K562 (cell line): ENCODE measurements at regions not wholly inside any gene's neighbourhood (a gene's known extent, or its start where the extent isn't known, plus 50 kb on each side); places are given as distances from the start of the nearest gene placed in this dataset.

Experiments
- ATAC-seq: fragments of 200-7000 bp; cut with Tn5 transposase; 3 replicates; pipeline ENCODE4 v1.9.1; 2020; ENCODE audit warnings: moderate library complexity
- BruUV-seq: library from RNA; stranded (reverse); fragments of 400-500 nt; replicated peaks from 2 replicates; lab custom pipeline; 2021; lab: Mats Ljungman, UMichigan
- CTCF ChIA-PET: fragments of 300-600 bp; formaldehyde crosslinking; extraction: SDS; loops from one replicate; lab custom pipeline; 2021; ENCODE audit warnings: low intra/inter-chr PET ratio; lab: Yijun Ruan, JAX
- POLR2A ChIA-PET: fragments of 300-600, 350-650 bp; sonication (Branson Sonifier 250); formaldehyde crosslinking; extraction: SDS; loops from one replicate; lab custom pipeline; 2021; ENCODE audit warnings: antibody characterized with exemption, inconsistent platforms; lab: Yijun Ruan, JAX
- DNase-seq, 4 experiments: peaks; one replicate each; pipeline versions ENCODE4 v3.0.0 to v3.0.0-alpha.2; 2011 to 2018; ENCODE audit warnings: low spot score in 3 of 4, mixed read lengths in 3 of 4; ENCODE audit errors: extremely low read depth in 1 of 4
- FAIRE-seq: peaks from 2 replicates; lab custom pipeline; 2011; peaks lifted over from hg19 to GRCh38; lab: Jason Lieb, UNC
- H2AFZ ChIP-seq: 2 replicates; pipeline ENCODE4 v1.6.0; 2011; ENCODE audit warnings: low read depth, low read length, control low read depth, inconsistent platforms
- H3K27ac ChIP-seq: fragments of 200-600 bp; 3 replicates; pipeline ENCODE4 v1.8.0; 2011; ENCODE audit warnings: low read depth, mild to moderate bottlenecking, control low read depth, inconsistent platforms, low read length, moderate library complexity, mixed read lengths; ENCODE audit errors: extremely low read depth
- H3K27me3 ChIP-seq, 2 experiments: fragments of 300-600 bp in 1 of 2; 2 replicates in 1 of 2; 3 replicates in 1 of 2; pipeline versions ENCODE4 v1.6.0 to v1.8.0; 2011; ENCODE audit warnings: inconsistent platforms in 2 of 2, low read length in 2 of 2, mild to moderate bottlenecking in 1 of 2, mixed read lengths in 1 of 2, moderate library complexity in 1 of 2; ENCODE audit not compliant: control insufficient read depth in 2 of 2, insufficient read depth in 2 of 2
- H3K36me3 ChIP-seq: fragments of 300-600 bp; 3 replicates; pipeline ENCODE4 v1.8.0; 2011; ENCODE audit warnings: mild to moderate bottlenecking, low read length, inconsistent platforms; ENCODE audit not compliant: control insufficient read depth, insufficient read depth
- H3K4me1 ChIP-seq, 2 experiments: fragments of 200-600 bp in 1 of 2; replicated peaks in 1 of 2; 2 replicates in 1 of 2; 3 replicates in 1 of 2; pipeline versions ENCODE4 v1.5.1 to v1.8.0; 2011; ENCODE audit warnings: inconsistent platforms in 2 of 2, low read length in 2 of 2, mild to moderate bottlenecking in 1 of 2, mixed read lengths in 1 of 2, moderate library complexity in 1 of 2; ENCODE audit not compliant: control insufficient read depth in 2 of 2, insufficient read depth in 2 of 2
- H3K4me2 ChIP-seq: 2 replicates; pipeline ENCODE4 v1.6.1; 2011; ENCODE audit warnings: low read length, control low read depth, inconsistent platforms, mixed read lengths; ENCODE audit not compliant: insufficient read depth
- H3K4me3 ChIP-seq: fragments of 200-600 bp; sonication (generic), shearing (Covaris generic); 2 replicates; pipeline ENCODE4 v1.5.1; 2016; ENCODE audit warnings: control low read depth, inconsistent platforms
- H3K79me2 ChIP-seq: fragments of 200-600 bp; 3 replicates; pipeline ENCODE4 v1.8.0; 2011; ENCODE audit warnings: low read length, inconsistent platforms; ENCODE audit not compliant: control insufficient read depth, insufficient read depth
- H3K9ac ChIP-seq, 2 experiments: 2 replicates each; pipeline versions ENCODE4 v1.6.0 to v1.6.1; 2011; ENCODE audit warnings: low read depth in 2 of 2, low read length in 2 of 2, control low read depth in 1 of 2, inconsistent platforms in 1 of 2, mild to moderate bottlenecking in 1 of 2, mixed read lengths in 1 of 2; ENCODE audit not compliant: insufficient read depth in 1 of 2
- H3K9me1 ChIP-seq: one replicate; pipeline ENCODE4 v1.6.0; 2011; ENCODE audit warnings: inconsistent platforms, mild to moderate bottlenecking, low read length, moderate library complexity; ENCODE audit not compliant: control insufficient read depth, insufficient read depth
- H3K9me3 ChIP-seq: replicated peaks from 2 replicates; pipeline ENCODE4 v1.5.1; 2011; ENCODE audit warnings: low read depth, low read length, inconsistent platforms; ENCODE audit not compliant: control insufficient read depth, insufficient read depth
- H4K20me1 ChIP-seq: replicated peaks from 2 replicates; pipeline ENCODE4 v1.6.1; 2011; ENCODE audit warnings: low read length, inconsistent platforms, mixed read lengths; ENCODE audit not compliant: control insufficient read depth, insufficient read depth
- BCLAF1 ChIP-seq, 2 experiments: fragments of 450-650 bp in 1 of 2; IDR thresholded peaks; 2 replicates each; pipeline ENCODE4 v1.6.1; 2011 to 2017; ENCODE audit warnings: low read depth in 2 of 2, antibody characterized with exemption in 1 of 2, borderline replicate concordance in 1 of 2, low read length in 1 of 2, mild to moderate bottlenecking in 1 of 2, mixed read lengths in 1 of 2; ENCODE audit not compliant: control insufficient read depth in 1 of 2
- CTCF ChIP-seq, 3 experiments: IDR thresholded peaks in 2 of 3; conservative IDR thresholded peaks in 1 of 3; 2 replicates each; pipeline ENCODE4 v1.5.1; 2011 to 2012; ENCODE audit warnings: low read length in 3 of 3, mild to moderate bottlenecking in 3 of 3, control low read depth in 2 of 3, improper control_type of control experiment in 1 of 3, inconsistent platforms in 1 of 3, low read depth in 1 of 3, mixed read lengths in 1 of 3, moderate library complexity in 1 of 3; ENCODE audit not compliant: insufficient read depth in 2 of 3
- CTCFL ChIP-seq: IDR thresholded peaks from 2 replicates; pipeline ENCODE4 v1.6.1; 2011; ENCODE audit warnings: borderline replicate concordance, low read depth, mild to moderate bottlenecking, moderate library complexity, low read length; ENCODE audit not compliant: insufficient read depth, poor library complexity, severe bottlenecking
- RAD21 ChIP-seq, 2 experiments: fragments of 250-450 bp in 1 of 2; fragments of 450-650 bp in 1 of 2; sonication (Bioruptor Pico) in 1 of 2; formaldehyde crosslinking in 1 of 2; IDR thresholded peaks in 1 of 2; conservative IDR thresholded peaks in 1 of 2; 2 replicates each; pipeline versions ENCODE4 v1.4.0 to v1.8.0; 2020 to 2022; ENCODE audit warnings: mild to moderate bottlenecking in 2 of 2, moderate library complexity in 1 of 2
- SAFB2 ChIP-seq: fragments of 200-400 bp; formaldehyde crosslinking; IDR thresholded peaks from 2 replicates; pipeline ENCODE4 v1.6.1; 2018; ENCODE audit warnings: borderline replicate concordance, low read length, low read depth, moderate library complexity; ENCODE audit not compliant: severe bottlenecking
- in situ Hi-C: fragments of 300-500 bp; cut with MboI; formaldehyde crosslinking; loops from 4 replicates; pipeline ENCODE4 v1.15.0; 2018; ENCODE audit warnings: inconsistent platforms, mixed read lengths
- intact Hi-C: fragments of 100-400 bp; cut with micrococcal nuclease; formaldehyde crosslinking; loops from 2 replicates; pipeline ENCODE4 v1.14.2; 2022

GRCh38 chr2:195498176-195498575 is 158.8 kb upstream of the SLC39A10 start:
- CTCF ChIA-PET = interaction anchor here (0.7 kb wide), 1 partner anchor 162 kb away, joined by 3 read pairs; no protein-coding TSS in a partner anchor
- Histone ChIP-seq H4K20me1 (no peaks in the 10 kb centered on the region), H3K4me1 (no peaks in the 10 kb centered on the region)
- no peak for TF ChIP-seq BCLAF1 (IDR thresholded peaks at IDR 0.05; ENCODE audit: borderline replicate concordance in 1 of 2, control insufficient read depth in 1 of 2, low read depth in 2 of 2, low read length in 1 of 2)
- no peak for TF ChIP-seq SAFB2
- peak; percentile 26 to 49 (median 26); a peak in 3 of 6 replicates for TF ChIP-seq CTCF (IDR thresholded peaks at IDR 0.05 in 2 of 3, conservative IDR thresholded peaks at IDR 0.05 in 1 of 3; ENCODE audit: insufficient read depth in 2 of 3, low read depth in 1 of 3, low read length in 3 of 3)
- peak; percentile 29 to 59; a peak in 2 of 4 replicates for TF ChIP-seq RAD21 (CRISPR knock-in tag; conservative IDR thresholded peaks at IDR 0.05 in 1 of 2, IDR thresholded peaks at IDR 0.05 in 1 of 2)
- peak; percentile 43 for TF ChIP-seq CTCFL
- TF ChIP-seq, all 486 proteins: peak for 3
- no peaks in the 10 kb centered on the region for H3K9me1 ChIP-seq
- 0 out of 2 replicates have a peak, but pooled peaks cover 1% of the 10 kb centered on the region for H3K9me3 ChIP-seq
- peak in 1 of 4 experiments; percentile 55 for DNase-seq
- no TSS peak for BruUV-seq
- in situ Hi-C loops (no loop called here), intact Hi-C loops (loop anchor here (1.0 kb wide), 1 partner anchor 162 kb away; no protein-coding TSS in a partner anchor)
- H3K36me3 ChIP-seq = no peaks in the 10 kb centered on the region
- H3K4me3 ChIP-seq = no peak overlapping the region
- POLR2A ChIA-PET = no interaction called here
- H2AFZ ChIP-seq = no peak overlapping the region
- ATAC-seq = peak; percentile 79
- FAIRE-seq = peak; percentile 63
- H3K27me3 ChIP-seq = no peaks in the 10 kb centered on the region
- H3K4me2 ChIP-seq = no peak overlapping the region
- no peaks in the 10 kb centered on the region for H3K79me2 ChIP-seq
- no peak overlapping the region for H3K27ac ChIP-seq
- H3K9ac ChIP-seq = no peak overlapping the region
